Ovary (tissue), 3 donors: ENCODE measurements at regions not wholly inside any gene's neighbourhood (a gene's known extent, or its start where the extent isn't known, plus 50 kb on each side); places are given as distances from the start of the nearest gene placed in this dataset.

ENCODE experiments used
- CTCF ChIP-seq, 3 donors: fragments of 450-650 bp in 2 of 3; fragments of 200-600 bp in 1 of 3; IDR thresholded peaks; one replicate each; pipeline versions ENCODE4 v1.5.1 to v1.8.0; 2016 to 2022; ENCODE audit warnings: antibody characterized with exemption in 3 of 3, mild to moderate bottlenecking in 1 of 3
- EP300 ChIP-seq: sonication (generic); formaldehyde crosslinking; IDR thresholded peaks from one replicate; pipeline ENCODE4 v1.6.1; 2017; ENCODE audit warnings: antibody characterized with exemption
- POLR2A ChIP-seq: fragments of 450-650 bp; IDR thresholded peaks from one replicate; pipeline ENCODE4 v1.6.1; 2017; ENCODE audit warnings: antibody characterized with exemption, mild to moderate bottlenecking, moderate library complexity
- donor health status: DM: no; HTN: no; CAD: no.

GRCh38 chr5:167866797-167867196 is 424.6 kb upstream of the WWC1 start:
- TF ChIP-seq POLR2A: no peak
- TF ChIP-seq CTCF (IDR thresholded peaks at IDR 0.05): no peak
- TF ChIP-seq EP300: no peak
